Activated CD4-positive, alpha-beta T cell treated with anti-CD3 and anti-CD28 coated beads for 36 hours (primary cell): ENCODE measurements at regions not wholly inside any gene's neighbourhood (a gene's known extent, or its start where the extent isn't known, plus 50 kb on each side); places are given as distances from the start of the nearest gene placed in this dataset.
"Not testable (repeated sequence)": the region's sequence is repeated elsewhere in the genome, so short reads cannot be mapped to it uniquely, and the experiment has no call there.

Experiments used
- ATAC-seq: fragments of 200-7000 bp; cut with Tn5 transposase; one replicate; pipeline ENCODE4 v1.10.0; 2021; ENCODE audit warnings: mild to moderate bottlenecking, moderate library complexity
- CTCF ChIA-PET: fragments of 350-600 bp; sonication (Branson Sonifier 250); formaldehyde crosslinking; loops from one replicate; lab custom pipeline; 2021; ENCODE audit warnings: antibody characterized with exemption; lab: Charles Lee
- POLR2A ChIA-PET: fragments of 350-600 bp; sonication (Branson Sonifier 250); formaldehyde crosslinking; loops from one replicate; lab custom pipeline; 2021; ENCODE audit warnings: antibody characterized with exemption, inconsistent platforms; lab: Charles Lee
- DNase-seq: peaks from one replicate; pipeline ENCODE4 v3.0.0-alpha.2; 2020
- H3K27ac Mint-ChIP-seq: one replicate; pipeline ENCODE4 v1.8.0; 2021; ENCODE audit warnings: mixed read lengths
- H3K27me3 Mint-ChIP-seq: one replicate; pipeline ENCODE4 v1.8.0; 2021; ENCODE audit warnings: mixed read lengths
- H3K36me3 Mint-ChIP-seq: one replicate; pipeline ENCODE4 v1.8.0; 2021; ENCODE audit warnings: low read depth, mixed read lengths
- H3K4me1 Mint-ChIP-seq: one replicate; pipeline ENCODE4 v1.8.0; 2021; ENCODE audit warnings: mixed read lengths
- H3K4me3 Mint-ChIP-seq: one replicate; pipeline ENCODE4 v1.8.0; 2021; ENCODE audit warnings: mild to moderate bottlenecking, moderate library complexity, mixed read lengths
- H3K9me3 Mint-ChIP-seq: one replicate; pipeline ENCODE4 v1.8.0; 2021; ENCODE audit warnings: low read depth, mixed read lengths
- intact Hi-C, 2 experiments: fragments of 100-400 bp; cut with DNase I in 1 of 2; cut with micrococcal nuclease in 1 of 2; formaldehyde crosslinking; loops; one replicate each; pipeline versions ENCODE4 v1.14.2 to v1.15.1; 2022 to 2024; cut with DNase I, micrococcal nuclease

DNA sequence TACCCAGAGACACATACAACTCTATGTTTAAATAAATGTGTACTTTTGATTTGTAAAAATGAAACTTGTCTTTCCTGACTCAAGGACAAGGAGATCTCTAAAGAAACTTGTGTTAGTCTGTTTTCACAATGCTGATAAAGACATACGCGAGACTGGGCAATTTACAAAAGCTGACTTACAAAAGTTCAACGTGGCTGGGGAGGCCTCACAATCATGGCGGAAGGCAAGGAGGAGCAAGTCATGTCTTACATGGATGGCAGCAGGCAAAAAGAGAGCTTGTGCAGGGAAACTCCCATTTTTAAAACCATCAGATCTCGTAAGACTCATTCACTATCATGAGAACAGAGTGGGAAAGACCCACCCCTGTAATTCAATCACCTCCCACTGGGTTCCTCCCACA, 52.2 kb upstream of the PAPSS1 start:
- H3K36me3 Mint-ChIP-seq, ATAC-seq, H3K4me3 Mint-ChIP-seq, H3K4me1 Mint-ChIP-seq, intact Hi-C loops, POLR2A ChIA-PET, DNase-seq, H3K27me3 Mint-ChIP-seq, H3K9me3 Mint-ChIP-seq, H3K27ac Mint-ChIP-seq: not testable (repeated sequence)
- CTCF ChIA-PET: interaction anchor here (0.6 kb wide), 1 partner anchor 1006 kb away, joined by 3 read pairs; no protein-coding TSS in a partner anchor

DNA sequence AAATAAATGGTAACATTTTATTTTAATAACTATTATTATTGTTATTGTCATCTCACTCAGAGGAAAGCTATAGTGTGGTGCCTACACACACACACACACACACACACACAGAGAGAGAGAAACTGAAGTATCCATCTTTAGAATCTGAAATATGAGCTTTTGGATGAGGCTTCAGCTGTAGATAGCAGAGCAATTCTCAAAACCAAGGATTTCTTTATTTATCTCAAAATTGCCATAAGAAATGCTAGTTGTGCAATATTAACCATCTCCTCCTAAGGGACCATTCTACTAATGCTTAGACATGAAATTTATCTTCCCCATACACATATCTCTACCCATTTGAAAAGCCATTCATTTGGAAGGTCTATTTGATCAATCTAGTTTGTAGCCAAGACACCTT, 50.1 kb upstream of the SGMS2 start:
- Mint-ChIP-seq H3K36me3 (no peaks in the 10 kb centered on the region), H3K27me3 (peaks cover 17% of the 10 kb centered on the region), H3K4me3 (no peak overlapping the region), H3K27ac (no peak overlapping the region), H3K4me1 (no peaks in the 10 kb centered on the region), H3K9me3 (peaks cover 11% of the 10 kb centered on the region)
- POLR2A ChIA-PET: no interaction called here
- CTCF ChIA-PET: interaction anchor here (1.5 kb wide), 1 partner anchor 16 kb away, joined by 5 read pairs; no protein-coding TSS in a partner anchor
- no peak for DNase-seq
- ATAC-seq: no peak
- intact Hi-C loops: no loop called here
